Skin epidermis (tissue), 12 donors: ENCODE measurements at regions not wholly inside any gene's neighbourhood (a gene's known extent, or its start where the extent isn't known, plus 50 kb on each side); places are given as distances from the start of the nearest gene placed in this dataset.
A peak's percentile ranks its signal among the peaks of the same experiment; 100 is the strongest.

Experiments used
- H3K27ac ChIP-seq, 21 experiments: fragments of 200-600 bp; sonication (generic) in 11 of 21; one replicate each; pipeline ENCODE4 v1.5.0; 2020; ENCODE audit warnings: mild to moderate bottlenecking in 3 of 21, inconsistent platforms in 2 of 21, moderate library complexity in 2 of 21
- H3K4me3 ChIP-seq, 7 experiments: fragments of 200-600 bp; sonication (generic) in 2 of 7; one replicate each; pipeline ENCODE4 v1.5.0; 2020; ENCODE audit warnings: inconsistent platforms in 2 of 7, mild to moderate bottlenecking in 2 of 7, moderate library complexity in 1 of 7

GRCh38 chr9:20070336-20070735 lies 281.5 kb upstream of the SLC24A2 start:
- Histone ChIP-seq H3K27ac (no peak overlapping the region), H3K4me3 (no peak overlapping the region)

DNA sequence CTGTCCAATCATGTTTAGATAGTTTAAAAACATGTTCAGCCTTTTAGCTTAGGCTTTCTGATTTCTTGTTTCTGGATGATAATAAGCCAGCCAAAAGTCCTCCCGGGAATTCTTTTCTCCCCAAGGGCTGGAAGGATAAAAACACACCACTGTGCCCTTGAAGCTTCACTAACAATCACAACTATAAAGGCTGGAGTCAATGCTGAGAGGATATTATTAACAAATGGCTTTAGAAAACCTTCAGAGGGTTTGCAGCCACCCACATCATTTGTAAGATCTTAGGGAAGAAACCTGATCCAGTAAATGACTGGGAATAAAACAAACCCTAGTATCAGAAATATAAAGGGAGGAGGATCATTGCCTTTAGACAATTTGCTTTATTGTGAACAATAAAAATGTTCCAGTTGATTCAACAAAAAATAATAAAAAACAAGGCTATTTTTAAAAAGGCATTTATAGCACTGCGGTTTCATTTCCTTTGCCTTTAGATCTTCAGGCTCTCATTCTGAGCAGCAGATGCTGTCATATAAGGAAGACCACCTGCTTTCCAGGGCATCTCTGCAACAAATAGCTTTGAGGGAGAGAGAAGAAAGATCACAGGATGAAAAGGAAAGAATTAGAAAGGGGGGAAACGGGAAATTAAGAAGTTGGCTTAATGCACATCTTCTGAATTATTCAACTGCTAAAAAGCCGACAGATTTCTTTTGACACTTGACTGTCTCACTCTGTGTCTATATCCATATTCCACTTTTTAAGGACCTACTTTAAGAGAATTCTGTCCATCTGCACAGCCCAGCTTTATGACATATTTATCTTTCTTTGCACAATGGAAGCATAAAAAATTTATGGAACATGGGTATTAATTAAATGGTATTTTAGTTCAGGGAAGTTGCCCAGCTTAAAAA lies 277.2 kb upstream of the SLC24A2 start:
- no peak overlapping the region for H3K4me3 ChIP-seq
- H3K27ac ChIP-seq, result no peak overlapping the region

DNA sequence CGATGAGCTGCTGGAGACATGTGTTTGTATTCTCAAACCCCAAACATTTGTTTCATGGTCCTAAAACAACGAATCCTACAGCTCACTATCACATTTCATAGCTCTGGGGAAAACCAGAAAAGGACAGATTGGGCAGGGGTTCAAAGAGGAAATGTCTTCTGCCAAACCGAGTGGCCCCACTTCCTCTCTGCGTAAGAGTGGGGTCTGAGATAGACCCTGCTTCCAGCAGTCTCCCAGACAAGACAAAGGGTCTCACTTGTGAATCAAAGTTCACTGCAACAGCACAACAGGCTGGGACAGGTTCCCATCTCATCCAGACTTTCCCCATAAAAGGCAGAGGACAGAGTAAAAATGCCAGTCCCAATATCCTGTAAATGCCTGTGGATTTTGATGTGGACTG lies 276.2 kb upstream of the SLC24A2 start:
- H3K27ac ChIP-seq, result no peak overlapping the region
- no peak overlapping the region for H3K4me3 ChIP-seq

DNA sequence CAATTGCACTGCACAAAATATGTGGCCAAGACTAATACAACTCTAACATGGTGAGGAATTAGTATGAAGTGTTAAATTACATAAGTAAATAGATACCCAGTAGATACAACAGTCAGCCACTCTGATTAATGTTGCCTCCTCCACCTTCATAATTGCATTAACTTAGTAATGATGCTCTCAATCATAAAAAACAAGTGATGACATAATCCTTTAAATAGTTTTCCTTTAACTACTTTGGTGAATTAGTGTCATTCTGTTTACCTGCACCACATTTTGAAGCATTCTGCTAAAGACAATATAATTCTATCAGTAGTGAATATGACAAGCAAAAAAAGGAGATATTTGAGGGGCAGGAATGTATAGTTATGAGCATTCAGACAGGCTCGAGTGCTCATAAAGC lies 265.9 kb upstream of the SLC24A2 start:
- Histone ChIP-seq H3K4me3 (no peak overlapping the region), H3K27ac (no peak overlapping the region)

- Histone ChIP-seq H3K27ac (no peak overlapping the region), H3K4me3 (no peak overlapping the region)
Measured at GRCh38 chr9:20048985-20049384, 260.1 kb upstream of the SLC24A2 start.

GRCh38 chr9:20048437-20048836 lies 259.6 kb upstream of the SLC24A2 start:
- no peak overlapping the region for H3K4me3 ChIP-seq
- no peak overlapping the region for H3K27ac ChIP-seq

- no peak overlapping the region for H3K27ac ChIP-seq
- no peak overlapping the region for H3K4me3 ChIP-seq
Measured at GRCh38 chr9:20044686-20045085, 255.8 kb upstream of the SLC24A2 start.

GRCh38 chr9:20043461-20043860 lies 254.6 kb upstream of the SLC24A2 start:
- Histone ChIP-seq H3K27ac (peak overlapping the region in 3 of 21 experiments; percentile 29 to 39 (median 37)), H3K4me3 (no peak overlapping the region)

- Histone ChIP-seq H3K27ac (peak overlapping the region in 3 of 21 experiments; percentile 29 to 39 (median 37)), H3K4me3 (no peak overlapping the region)
Measured at GRCh38 chr9:20043035-20043434, 254.2 kb upstream of the SLC24A2 start.

- H3K4me3 ChIP-seq, result no peak overlapping the region
- no peak overlapping the region for H3K27ac ChIP-seq
Measured at GRCh38 chr9:20042128-20042711, 253.4 kb upstream of the SLC24A2 start.

DNA sequence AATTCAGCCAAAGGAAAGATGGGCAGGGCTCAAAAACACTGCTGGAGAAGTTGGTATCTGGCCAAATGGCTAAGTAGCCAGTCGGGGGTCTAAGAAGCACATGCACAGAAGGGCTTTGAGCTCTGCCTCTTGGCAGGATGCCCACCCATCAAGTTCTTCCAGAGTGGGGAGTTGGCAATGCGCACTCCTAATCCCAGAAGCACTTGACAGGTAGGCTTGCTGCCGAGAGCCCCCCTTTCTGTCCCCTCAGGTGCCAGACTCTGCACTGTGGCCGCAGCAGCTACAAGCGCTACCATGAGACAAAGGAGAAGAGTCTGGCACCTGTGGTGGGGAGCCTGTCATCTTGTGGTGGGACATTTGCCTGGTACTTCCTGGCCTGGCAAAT lies 252.9 kb upstream of the SLC24A2 start:
- no peak overlapping the region for H3K4me3 ChIP-seq
- H3K27ac ChIP-seq, result no peak overlapping the region

DNA sequence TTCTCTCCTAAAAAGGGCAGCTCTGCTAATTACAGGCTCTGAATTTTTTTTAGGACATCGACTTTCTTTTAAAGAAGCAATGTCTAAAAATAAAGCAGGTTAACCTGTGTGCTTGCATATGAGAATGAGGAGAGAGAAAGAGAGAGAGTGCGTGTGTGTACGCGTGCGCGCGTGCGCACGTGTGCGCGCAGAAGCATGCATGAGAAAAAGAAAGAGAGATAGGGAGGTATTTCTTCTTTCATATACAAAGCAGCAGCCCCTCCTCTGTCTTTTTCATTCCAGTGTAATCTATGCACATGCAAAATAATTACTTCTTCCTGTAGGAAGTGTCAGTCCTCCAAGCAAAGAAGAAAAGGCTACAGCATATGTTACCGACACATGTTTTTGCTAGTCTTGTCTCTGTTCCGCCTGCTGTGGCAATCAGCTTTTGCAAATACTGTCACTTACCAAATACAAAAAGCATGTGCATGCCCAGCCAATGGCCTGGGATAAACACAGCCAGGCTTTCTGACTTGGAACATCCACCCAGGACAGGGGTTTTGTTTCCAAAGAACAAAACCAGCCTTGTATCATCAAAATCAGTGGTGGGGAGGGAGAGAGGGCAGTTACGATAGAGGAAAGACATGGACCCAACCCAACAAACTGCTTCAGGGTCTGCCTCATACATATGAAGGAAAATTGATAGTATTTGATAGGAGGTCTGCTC lies 252.3 kb upstream of the SLC24A2 start:
- H3K27ac ChIP-seq, result no peak overlapping the region
- peak overlapping the region in 1 of 7 experiments; percentile 2 for H3K4me3 ChIP-seq

DNA sequence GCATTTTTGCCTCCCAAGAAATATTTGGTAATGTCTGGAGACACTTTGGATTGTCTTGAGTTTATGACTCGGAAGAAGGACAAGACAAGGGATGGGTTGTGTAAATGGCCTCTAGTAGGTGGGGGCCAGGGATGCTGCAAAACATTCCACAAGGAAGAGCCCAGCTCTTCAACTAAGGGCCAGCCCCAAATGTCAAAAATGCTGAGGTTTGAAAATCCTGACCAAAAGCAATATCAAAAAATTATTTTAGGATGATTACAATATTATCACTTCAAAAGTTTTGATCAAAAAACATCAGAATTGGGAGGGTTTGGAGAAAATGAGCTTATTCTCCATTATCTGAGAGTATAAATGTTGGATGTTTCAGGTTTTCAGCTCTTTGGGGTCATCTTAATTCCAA lies 248.9 kb upstream of the SLC24A2 start:
- no peak overlapping the region for H3K4me3 ChIP-seq
- H3K27ac ChIP-seq, result no peak overlapping the region

- H3K4me3 ChIP-seq, result no peak overlapping the region
- peak overlapping the region in 1 of 21 experiments; percentile 8 for H3K27ac ChIP-seq
Measured at GRCh38 chr9:20033511-20033910, 244.7 kb upstream of the SLC24A2 start.

- H3K27ac ChIP-seq, result peak overlapping the region in 3 of 21 experiments; percentile 3 to 35 (median 8)
- no peak overlapping the region for H3K4me3 ChIP-seq
Measured at GRCh38 chr9:20032413-20033006, 243.7 kb upstream of the SLC24A2 start.

DNA sequence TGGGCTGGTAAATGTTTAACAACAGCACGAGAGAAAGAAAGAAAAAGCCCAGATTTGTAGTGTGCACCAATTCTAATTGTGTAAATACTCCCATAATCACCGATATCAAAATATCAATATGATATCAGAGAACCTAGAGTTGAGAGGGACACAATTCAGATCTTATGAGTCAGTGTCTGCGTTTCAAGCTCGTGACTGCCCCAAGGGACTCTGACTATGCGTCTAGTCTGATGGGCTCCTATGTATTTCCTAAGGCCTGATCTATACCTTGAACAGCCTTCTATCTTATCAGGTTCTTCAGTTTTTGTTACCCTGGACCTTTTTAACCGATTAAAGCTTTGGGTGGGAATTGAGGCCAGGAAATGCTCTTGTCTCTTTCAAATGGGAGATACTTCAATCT lies 243.0 kb upstream of the SLC24A2 start:
- Histone ChIP-seq H3K4me3 (no peak overlapping the region), H3K27ac (peak overlapping the region in 2 of 21 experiments; percentile 24 to 35)

- Histone ChIP-seq H3K4me3 (no peak overlapping the region), H3K27ac (no peak overlapping the region)
Measured at GRCh38 chr9:20030671-20031070, 241.8 kb upstream of the SLC24A2 start.

DNA sequence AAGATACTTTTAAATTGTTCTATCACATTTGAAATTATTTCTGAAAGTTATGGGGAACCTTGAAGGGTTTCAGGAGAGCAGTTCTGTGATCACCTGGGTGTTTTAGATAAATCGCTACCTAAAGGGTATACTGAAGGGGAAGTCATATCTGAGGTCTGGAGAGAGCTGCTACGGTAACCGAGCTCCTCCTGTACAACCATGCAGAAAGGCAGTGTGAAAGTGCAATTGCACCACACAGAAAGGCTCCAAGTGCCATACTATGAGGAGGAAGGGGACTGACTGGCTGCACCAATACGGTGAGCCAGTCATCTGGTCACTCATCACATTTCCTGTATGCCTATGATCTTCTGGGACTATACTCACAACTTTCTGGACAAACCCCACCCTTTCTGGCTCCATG lies 241.4 kb upstream of the SLC24A2 start:
- Histone ChIP-seq H3K27ac (no peak overlapping the region), H3K4me3 (no peak overlapping the region)

DNA sequence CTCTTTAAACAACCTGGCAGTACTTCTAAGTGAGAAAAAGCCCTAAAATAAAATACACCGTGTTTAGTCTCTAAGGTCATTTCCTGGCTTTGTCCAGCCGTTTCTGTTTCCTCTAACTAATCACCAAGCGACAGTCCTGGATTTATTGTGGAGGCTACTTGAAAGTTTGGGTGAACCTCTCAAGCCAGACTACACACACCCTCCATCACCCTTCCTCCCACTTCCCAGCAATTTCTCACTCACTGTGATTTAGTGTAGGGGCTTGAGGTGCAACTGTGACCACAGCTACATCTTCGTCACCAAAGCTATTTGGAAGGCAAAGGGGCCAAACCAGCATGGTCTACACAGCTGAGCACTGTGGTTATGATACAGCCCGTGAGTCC lies 240.0 kb upstream of the SLC24A2 start:
- Histone ChIP-seq H3K27ac (no peak overlapping the region), H3K4me3 (no peak overlapping the region)

DNA sequence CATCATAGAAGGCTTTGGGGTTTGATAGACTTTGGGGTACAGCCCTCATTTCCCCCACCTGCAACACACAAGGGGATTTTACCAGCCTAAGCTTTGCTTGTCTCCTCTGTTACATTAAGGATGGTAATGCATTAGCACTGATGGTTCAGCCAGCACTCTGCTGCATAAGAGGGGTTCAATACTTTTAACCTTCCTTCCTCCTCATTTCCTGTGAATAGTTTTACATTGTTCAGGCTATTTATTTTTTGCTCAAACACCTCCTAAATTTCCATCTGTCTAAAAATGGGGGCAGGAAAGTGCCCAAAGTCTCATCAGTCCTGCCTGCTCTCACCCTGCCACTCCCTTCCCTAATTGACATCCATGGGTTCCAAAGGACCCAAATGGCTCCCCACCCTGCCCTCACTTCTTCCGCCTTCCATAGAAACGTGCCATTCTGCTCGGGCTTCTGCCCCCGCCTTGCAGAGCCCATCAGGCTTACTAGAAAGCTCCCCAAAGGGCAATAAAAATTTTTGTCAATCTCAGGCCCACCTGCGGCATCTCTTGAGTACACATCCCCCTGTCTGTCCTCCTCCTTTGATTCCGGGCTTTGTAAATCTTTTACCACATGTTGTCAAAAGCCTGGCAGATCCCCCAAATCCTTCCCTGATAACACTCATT lies 239.5 kb upstream of the SLC24A2 start:
- H3K27ac ChIP-seq, result no peak overlapping the region
- no peak overlapping the region for H3K4me3 ChIP-seq
